ENCODE measurements at regions not wholly inside any gene's neighbourhood (a gene's known extent, or its start where the extent isn't known, plus 50 kb on each side); places are given as distances from the start of the nearest gene placed in this dataset.

- H3K27me3 ChIP-seq (ENCODE audit: control insufficient read depth, insufficient read depth, low read length) = no peaks in the 10 kb centered on the region
- WGBS (ENCODE audit: insufficient coverage) = 80% methylated on average over 1 of the region's 2 CpGs
- H3K36me3 ChIP-seq (ENCODE audit: control insufficient read depth, insufficient read depth, low read length) = no peaks in the 10 kb centered on the region
- H3K4me1 ChIP-seq (ENCODE audit: control insufficient read depth, insufficient read depth, low read length) = no peaks in the 10 kb centered on the region
- no peak overlapping the region for H3K27ac ChIP-seq (ENCODE audit: low read depth, low read length)
- no peak overlapping the region for H3K4me3 ChIP-seq (ENCODE audit: low read depth, low read length)
- no peak for DNase-seq (ENCODE audit: low read depth in 4 of 6, low spot score in 6 of 6)
- no peaks in the 10 kb centered on the region for H3K9me3 ChIP-seq (ENCODE audit: control insufficient read depth, insufficient read depth, low read length)
Observed at GRCh38 chr4:178423366-178423765, 981.1 kb upstream of the AGA start.

- no peaks in the 10 kb centered on the region for H3K27me3 ChIP-seq (ENCODE audit: control insufficient read depth, insufficient read depth, low read length)
- no CpG with 5 or more reads among the region's 3 CpGs for WGBS (ENCODE audit: insufficient coverage)
- no peaks in the 10 kb centered on the region for H3K9me3 ChIP-seq (ENCODE audit: control insufficient read depth, insufficient read depth, low read length)
- no peaks in the 10 kb centered on the region for H3K4me1 ChIP-seq (ENCODE audit: control insufficient read depth, insufficient read depth, low read length)
- H3K27ac ChIP-seq (ENCODE audit: low read depth, low read length) = no peak overlapping the region
- H3K36me3 ChIP-seq (ENCODE audit: control insufficient read depth, insufficient read depth, low read length) = no peaks in the 10 kb centered on the region
- no peak for DNase-seq (ENCODE audit: low read depth in 4 of 6, low spot score in 6 of 6)
- no peak overlapping the region for H3K4me3 ChIP-seq (ENCODE audit: low read depth, low read length)
Observed at GRCh38 chr4:178426871-178427270, 984.6 kb upstream of the AGA start.

GRCh38 chr4:178427663-178428062, 985.4 kb upstream of the AGA start:
- Histone ChIP-seq H3K4me3 (ENCODE audit: low read depth, low read length) (no peak overlapping the region), H3K36me3 (ENCODE audit: control insufficient read depth, insufficient read depth, low read length) (no peaks in the 10 kb centered on the region), H3K4me1 (ENCODE audit: control insufficient read depth, insufficient read depth, low read length) (no peaks in the 10 kb centered on the region), H3K27ac (ENCODE audit: low read depth, low read length) (no peak overlapping the region), H3K27me3 (ENCODE audit: control insufficient read depth, insufficient read depth, low read length) (no peaks in the 10 kb centered on the region), H3K9me3 (ENCODE audit: control insufficient read depth, insufficient read depth, low read length) (no peaks in the 10 kb centered on the region)
- no CpG with 5 or more reads among the region's 2 CpGs for WGBS (ENCODE audit: insufficient coverage)
- DNase-seq (ENCODE audit: low read depth in 4 of 6, low spot score in 6 of 6) = no peak

GRCh38 chr4:178448372-178449035, 1006.3 kb upstream of the AGA start:
- Histone ChIP-seq H3K9me3 (ENCODE audit: control insufficient read depth, insufficient read depth, low read length) (no peaks in the 10 kb centered on the region), H3K36me3 (ENCODE audit: control insufficient read depth, insufficient read depth, low read length) (no peaks in the 10 kb centered on the region), H3K27me3 (ENCODE audit: control insufficient read depth, insufficient read depth, low read length) (no peaks in the 10 kb centered on the region), H3K4me1 (ENCODE audit: control insufficient read depth, insufficient read depth, low read length) (no peaks in the 10 kb centered on the region), H3K27ac (ENCODE audit: low read depth, low read length) (no peak overlapping the region), H3K4me3 (ENCODE audit: low read depth, low read length) (no peak overlapping the region)
- WGBS (ENCODE audit: insufficient coverage) = no CpG with 5 or more reads among the region's 2 CpGs
- peak in 1 of 6 donors; percentile 57 for DNase-seq (ENCODE audit: low read depth in 4 of 6, low spot score in 6 of 6)

GRCh38 chr4:178450614-178451013, 1008.4 kb upstream of the AGA start:
- Histone ChIP-seq H3K27ac (ENCODE audit: low read depth, low read length) (no peak overlapping the region), H3K9me3 (ENCODE audit: control insufficient read depth, insufficient read depth, low read length) (no peaks in the 10 kb centered on the region), H3K36me3 (ENCODE audit: control insufficient read depth, insufficient read depth, low read length) (no peaks in the 10 kb centered on the region), H3K4me3 (ENCODE audit: low read depth, low read length) (no peak overlapping the region), H3K4me1 (ENCODE audit: control insufficient read depth, insufficient read depth, low read length) (no peaks in the 10 kb centered on the region), H3K27me3 (ENCODE audit: control insufficient read depth, insufficient read depth, low read length) (no peaks in the 10 kb centered on the region)
- WGBS (ENCODE audit: insufficient coverage) = 88% methylated on average over 1 of the region's 3 CpGs
- no peak for DNase-seq (ENCODE audit: low read depth in 4 of 6, low spot score in 6 of 6)

GRCh38 chr4:178453057-178453456, 1010.8 kb upstream of the AGA start:
- no peak for DNase-seq (ENCODE audit: low read depth in 4 of 6, low spot score in 6 of 6)
- WGBS (ENCODE audit: insufficient coverage) = no CpG with 5 or more reads among the region's 4 CpGs

GRCh38 chr4:178457286-178457685, 1015.0 kb upstream of the AGA start:
- peak in 1 of 6 donors; percentile 19 for DNase-seq (ENCODE audit: low read depth in 4 of 6, low spot score in 6 of 6)
- Histone ChIP-seq H3K4me1 (ENCODE audit: control insufficient read depth, insufficient read depth, low read length) (no peaks in the 10 kb centered on the region), H3K9me3 (ENCODE audit: control insufficient read depth, insufficient read depth, low read length) (no peaks in the 10 kb centered on the region), H3K27ac (ENCODE audit: low read depth, low read length) (no peak overlapping the region), H3K36me3 (ENCODE audit: control insufficient read depth, insufficient read depth, low read length) (no peaks in the 10 kb centered on the region), H3K27me3 (ENCODE audit: control insufficient read depth, insufficient read depth, low read length) (no peaks in the 10 kb centered on the region), H3K4me3 (ENCODE audit: low read depth, low read length) (no peak overlapping the region)

More at GRCh38 chr4:178453057-178453456, 1010.8 kb upstream of the AGA start:
- H3K9me3 ChIP-seq (ENCODE audit: control insufficient read depth, insufficient read depth, low read length) = no peaks in the 10 kb centered on the region
- H3K27ac ChIP-seq (ENCODE audit: low read depth, low read length) = no peak overlapping the region
- no peaks in the 10 kb centered on the region for H3K4me1 ChIP-seq (ENCODE audit: control insufficient read depth, insufficient read depth, low read length)
- no peaks in the 10 kb centered on the region for H3K36me3 ChIP-seq (ENCODE audit: control insufficient read depth, insufficient read depth, low read length)
- no peak overlapping the region for H3K4me3 ChIP-seq (ENCODE audit: low read depth, low read length)
- no peaks in the 10 kb centered on the region for H3K27me3 ChIP-seq (ENCODE audit: control insufficient read depth, insufficient read depth, low read length)

- WGBS (ENCODE audit: insufficient coverage) = no CpG with 5 or more reads among the region's 4 CpGs
- Histone ChIP-seq H3K4me1 (ENCODE audit: control insufficient read depth, insufficient read depth, low read length) (no peaks in the 10 kb centered on the region), H3K27ac (ENCODE audit: low read depth, low read length) (no peak overlapping the region), H3K36me3 (ENCODE audit: control insufficient read depth, insufficient read depth, low read length) (no peaks in the 10 kb centered on the region), H3K27me3 (ENCODE audit: control insufficient read depth, insufficient read depth, low read length) (no peaks in the 10 kb centered on the region), H3K9me3 (ENCODE audit: control insufficient read depth, insufficient read depth, low read length) (no peaks in the 10 kb centered on the region), H3K4me3 (ENCODE audit: low read depth, low read length) (no peak overlapping the region)
- DNase-seq (ENCODE audit: low read depth in 4 of 6, low spot score in 6 of 6) = no peak
Observed at GRCh38 chr4:178462710-178463109, 1020.5 kb upstream of the AGA start.

- H3K27ac ChIP-seq (ENCODE audit: low read depth, low read length) = no peak overlapping the region
- no CpG with 5 or more reads among the region's 2 CpGs for WGBS (ENCODE audit: insufficient coverage)
- H3K4me3 ChIP-seq (ENCODE audit: low read depth, low read length) = no peak overlapping the region
- H3K36me3 ChIP-seq (ENCODE audit: control insufficient read depth, insufficient read depth, low read length) = no peaks in the 10 kb centered on the region
- no peaks in the 10 kb centered on the region for H3K4me1 ChIP-seq (ENCODE audit: control insufficient read depth, insufficient read depth, low read length)
- no peaks in the 10 kb centered on the region for H3K27me3 ChIP-seq (ENCODE audit: control insufficient read depth, insufficient read depth, low read length)
- no peak for DNase-seq (ENCODE audit: low read depth in 4 of 6, low spot score in 6 of 6)
- H3K9me3 ChIP-seq (ENCODE audit: control insufficient read depth, insufficient read depth, low read length) = no peaks in the 10 kb centered on the region
Observed at GRCh38 chr4:178463747-178464146, 1021.5 kb upstream of the AGA start.

GRCh38 chr4:178470996-178471784, 1029.0 kb upstream of the AGA start:
- DNase-seq (ENCODE audit: low read depth in 4 of 6, low spot score in 6 of 6) = peak in 1 of 6 donors; percentile 65
- H3K36me3 ChIP-seq (ENCODE audit: control insufficient read depth, insufficient read depth, low read length) = no peaks in the 10 kb centered on the region
- H3K27ac ChIP-seq (ENCODE audit: low read depth, low read length) = no peak overlapping the region
- WGBS (ENCODE audit: insufficient coverage) = no CpG with 5 or more reads among the region's 4 CpGs
- no peaks in the 10 kb centered on the region for H3K4me1 ChIP-seq (ENCODE audit: control insufficient read depth, insufficient read depth, low read length)
- H3K9me3 ChIP-seq (ENCODE audit: control insufficient read depth, insufficient read depth, low read length) = no peaks in the 10 kb centered on the region
- no peaks in the 10 kb centered on the region for H3K27me3 ChIP-seq (ENCODE audit: control insufficient read depth, insufficient read depth, low read length)
- H3K4me3 ChIP-seq (ENCODE audit: low read depth, low read length) = no peak overlapping the region

Data from spinal cord (tissue), 9 donors.